Type B pancreatic cell (in vitro differentiated cells): ENCODE measurements at regions not wholly inside any gene's neighbourhood (a gene's known extent, or its start where the extent isn't known, plus 50 kb on each side); places are given as distances from the start of the nearest gene placed in this dataset.

Experiments
- DNase-seq: peaks from one replicate; pipeline ENCODE4 v3.0.0; 2021; ENCODE audit warnings: mixed read lengths; ENCODE audit not compliant: unreplicated experiment; ENCODE audit errors: extremely low spot score
- H3K27ac Mint-ChIP-seq: 2 replicates; pipeline ENCODE4 v1.8.0; 2021; ENCODE audit warnings: mild to moderate bottlenecking, mixed read lengths
- H3K27me3 Mint-ChIP-seq: 2 replicates; pipeline ENCODE4 v1.8.0; 2021; ENCODE audit warnings: mixed read lengths
- H3K36me3 Mint-ChIP-seq: 2 replicates; pipeline ENCODE4 v1.8.0; 2021; ENCODE audit warnings: mixed read lengths
- H3K4me1 Mint-ChIP-seq: one replicate; pipeline ENCODE4 v1.8.0; 2021; ENCODE audit warnings: mixed read lengths; ENCODE audit not compliant: unreplicated experiment
- H3K4me3 Mint-ChIP-seq: 2 replicates; pipeline ENCODE4 v1.8.0; 2021; ENCODE audit warnings: mild to moderate bottlenecking, mixed read lengths
- H3K9me3 Mint-ChIP-seq: 2 replicates; pipeline ENCODE4 v1.8.0; 2021; ENCODE audit warnings: mixed read lengths
- TF ChIP-seq, protein P1 (sequence below): fragments of 200-600 bp; sonication (generic); conservative IDR thresholded peaks from 2 replicates; pipeline ENCODE4 v1.5.0; 2021; ENCODE audit warnings: antibody characterized with exemption, mild to moderate bottlenecking

DNA sequence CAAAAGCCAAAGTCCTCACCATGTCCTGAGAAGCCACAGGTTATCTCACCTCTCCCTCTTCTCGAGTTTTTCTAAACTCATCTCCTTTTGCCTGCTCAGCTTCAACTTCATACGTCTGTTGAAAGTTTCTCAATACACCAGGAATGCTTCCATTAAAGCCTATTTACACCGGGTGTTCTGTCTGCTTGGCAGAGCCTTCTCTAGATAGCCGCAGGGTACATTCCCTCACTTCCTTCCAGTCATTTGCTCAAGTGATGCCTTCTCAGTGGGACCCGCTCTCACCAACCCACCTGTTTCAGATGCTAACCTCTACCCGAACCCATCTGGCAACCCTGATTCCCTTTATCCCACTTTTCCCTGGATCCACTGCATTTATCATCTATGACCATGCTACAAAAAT is 257.0 kb upstream of the ADGRL2 start:
- Mint-ChIP-seq H3K4me1 (peaks cover 11% of the 10 kb centered on the region), H3K27me3 (no peaks in the 10 kb centered on the region), H3K27ac (no peak overlapping the region), H3K9me3 (no peaks in the 10 kb centered on the region), H3K36me3 (no peaks in the 10 kb centered on the region), H3K4me3 (no peak overlapping the region)
- DNase-seq, result no peak
- TF ChIP-seq, protein P1, sequence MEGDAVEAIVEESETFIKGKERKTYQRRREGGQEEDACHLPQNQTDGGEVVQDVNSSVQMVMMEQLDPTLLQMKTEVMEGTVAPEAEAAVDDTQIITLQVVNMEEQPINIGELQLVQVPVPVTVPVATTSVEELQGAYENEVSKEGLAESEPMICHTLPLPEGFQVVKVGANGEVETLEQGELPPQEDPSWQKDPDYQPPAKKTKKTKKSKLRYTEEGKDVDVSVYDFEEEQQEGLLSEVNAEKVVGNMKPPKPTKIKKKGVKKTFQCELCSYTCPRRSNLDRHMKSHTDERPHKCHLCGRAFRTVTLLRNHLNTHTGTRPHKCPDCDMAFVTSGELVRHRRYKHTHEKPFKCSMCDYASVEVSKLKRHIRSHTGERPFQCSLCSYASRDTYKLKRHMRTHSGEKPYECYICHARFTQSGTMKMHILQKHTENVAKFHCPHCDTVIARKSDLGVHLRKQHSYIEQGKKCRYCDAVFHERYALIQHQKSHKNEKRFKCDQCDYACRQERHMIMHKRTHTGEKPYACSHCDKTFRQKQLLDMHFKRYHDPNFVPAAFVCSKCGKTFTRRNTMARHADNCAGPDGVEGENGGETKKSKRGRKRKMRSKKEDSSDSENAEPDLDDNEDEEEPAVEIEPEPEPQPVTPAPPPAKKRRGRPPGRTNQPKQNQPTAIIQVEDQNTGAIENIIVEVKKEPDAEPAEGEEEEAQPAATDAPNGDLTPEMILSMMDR, result no peak

DNA sequence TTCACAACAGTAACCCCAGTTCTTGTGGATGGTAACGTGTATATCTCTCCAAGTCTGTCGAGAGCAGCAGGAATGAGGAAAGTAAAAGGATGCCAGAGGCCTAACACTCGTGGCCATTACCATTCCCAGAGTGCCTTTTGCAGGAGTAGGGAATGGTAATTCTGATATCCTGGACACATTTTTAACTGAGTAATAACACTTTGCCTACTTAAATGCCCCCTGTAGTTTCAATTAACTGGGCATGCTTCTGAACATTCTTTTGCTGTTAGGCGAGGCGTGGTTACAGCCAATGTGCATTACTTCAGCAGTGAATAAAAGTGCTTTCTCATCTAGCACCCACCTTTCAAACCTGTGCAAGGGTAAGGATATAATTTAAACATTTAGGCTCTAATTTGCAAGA is 258.5 kb upstream of the ADGRL2 start:
- Mint-ChIP-seq H3K4me3 (no peak overlapping the region), H3K9me3 (no peaks in the 10 kb centered on the region)
- TF ChIP-seq, protein P1, result no peak

DNA sequence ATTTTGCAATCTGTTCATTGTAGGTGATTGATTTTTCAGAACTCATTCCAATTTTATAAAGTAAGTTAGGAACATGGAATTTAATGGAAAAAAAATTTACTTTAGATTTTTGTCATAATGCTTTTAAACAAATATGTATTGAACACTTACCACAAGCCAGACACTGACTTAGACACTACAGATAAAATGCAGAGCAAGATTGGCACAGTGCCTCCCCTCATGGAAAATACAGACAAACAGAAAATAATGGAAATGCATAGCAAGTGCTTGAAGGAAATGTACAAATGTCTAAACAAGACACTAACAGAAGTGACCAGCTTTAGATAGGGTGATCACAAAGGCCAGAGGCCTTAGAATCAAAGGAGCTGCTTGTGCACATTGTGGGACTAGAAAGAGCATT is 260.5 kb upstream of the ADGRL2 start:
- Mint-ChIP-seq H3K27me3 (no peaks in the 10 kb centered on the region), H3K4me3 (no peak overlapping the region), H3K27ac (no peak overlapping the region), H3K9me3 (no peaks in the 10 kb centered on the region), H3K36me3 (no peaks in the 10 kb centered on the region), H3K4me1 (peaks cover 5% of the 10 kb centered on the region)
- TF ChIP-seq, protein P1, result no peak
- DNase-seq, result no peak

More for the DNA sequence above, 258.5 kb upstream of the ADGRL2 start:
- Mint-ChIP-seq H3K27me3 (no peaks in the 10 kb centered on the region), H3K27ac (no peak overlapping the region), H3K36me3 (no peaks in the 10 kb centered on the region), H3K4me1 (peaks cover 5% of the 10 kb centered on the region)
- DNase-seq, result no peak

DNA sequence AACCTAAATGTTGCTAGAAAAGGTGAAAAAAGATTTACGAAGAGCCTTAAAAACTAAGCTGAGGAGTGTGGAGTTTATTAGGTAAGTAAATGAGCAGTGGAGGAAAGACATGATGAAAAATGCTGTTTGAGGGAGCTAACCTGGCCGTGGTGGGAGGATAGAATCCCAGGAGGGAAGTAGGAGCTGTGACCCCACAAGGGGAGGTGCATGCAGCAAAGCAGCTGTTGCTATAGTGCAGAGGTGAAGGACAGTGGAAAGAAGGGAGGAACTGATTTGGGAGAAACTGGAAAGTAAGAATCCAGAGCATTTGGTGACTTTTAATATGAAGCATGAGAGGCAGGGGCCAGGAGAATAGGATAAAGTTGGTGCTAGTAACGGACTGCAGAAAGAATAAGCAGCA is 271.7 kb upstream of the ADGRL2 start:
- no peak overlapping the region for H3K4me3 Mint-ChIP-seq
- DNase-seq, result no peak
- TF ChIP-seq, protein P1, result no peak
- H3K9me3 Mint-ChIP-seq, result no peaks in the 10 kb centered on the region
- no peak overlapping the region for H3K27ac Mint-ChIP-seq
- H3K36me3 Mint-ChIP-seq, result no peaks in the 10 kb centered on the region
- no peaks in the 10 kb centered on the region for H3K27me3 Mint-ChIP-seq
- H3K4me1 Mint-ChIP-seq, result peaks cover 9% of the 10 kb centered on the region

DNA sequence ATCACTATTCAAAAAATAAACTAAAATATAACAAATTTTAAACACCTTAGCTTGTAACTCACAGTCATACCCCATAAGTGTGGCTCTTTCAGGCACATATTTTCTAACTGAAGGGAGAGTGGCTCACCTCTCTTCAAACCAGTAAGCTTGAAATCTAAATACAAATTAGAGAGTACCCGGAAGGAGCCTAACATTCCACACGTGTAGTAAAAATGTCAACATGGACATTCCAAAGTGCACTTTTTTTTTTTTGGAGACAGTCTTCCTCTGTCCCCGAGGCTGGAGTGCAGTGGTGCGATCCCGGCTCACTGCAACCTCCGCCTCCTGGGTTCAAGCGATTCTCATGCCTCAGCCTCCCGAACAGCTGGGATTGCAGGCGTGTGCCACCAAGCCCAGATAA is 275.6 kb upstream of the ADGRL2 start:
- H3K9me3 Mint-ChIP-seq, result no peaks in the 10 kb centered on the region

More for the DNA sequence above, 275.6 kb upstream of the ADGRL2 start:
- Mint-ChIP-seq H3K27ac (no peak overlapping the region), H3K36me3 (no peaks in the 10 kb centered on the region), H3K4me1 (peaks cover 9% of the 10 kb centered on the region), H3K27me3 (no peaks in the 10 kb centered on the region), H3K4me3 (no peak overlapping the region)
- DNase-seq, result no peak
- TF ChIP-seq, protein P1, result no peak
